HL-60 (cell line): ENCODE measurements at regions not wholly inside any gene's neighbourhood (a gene's known extent, or its start where the extent isn't known, plus 50 kb on each side); places are given as distances from the start of the nearest gene placed in this dataset.
"Not testable (repeated sequence)": the region's sequence is repeated elsewhere in the genome, so short reads cannot be mapped to it uniquely, and the experiment has no call there.

Source experiments
- POLR2AphosphoS5 ChIP-seq: IDR thresholded peaks from 2 replicates; pipeline ENCODE4 v1.6.1; 2012; ENCODE audit warnings: low read depth
- TF ChIP-seq, protein P1 (sequence below): IDR thresholded peaks from one replicate; pipeline ENCODE4 v1.5.1; 2011; ENCODE audit warnings: low read length, control low read depth, inconsistent platforms; ENCODE audit not compliant: insufficient read depth

DNA sequence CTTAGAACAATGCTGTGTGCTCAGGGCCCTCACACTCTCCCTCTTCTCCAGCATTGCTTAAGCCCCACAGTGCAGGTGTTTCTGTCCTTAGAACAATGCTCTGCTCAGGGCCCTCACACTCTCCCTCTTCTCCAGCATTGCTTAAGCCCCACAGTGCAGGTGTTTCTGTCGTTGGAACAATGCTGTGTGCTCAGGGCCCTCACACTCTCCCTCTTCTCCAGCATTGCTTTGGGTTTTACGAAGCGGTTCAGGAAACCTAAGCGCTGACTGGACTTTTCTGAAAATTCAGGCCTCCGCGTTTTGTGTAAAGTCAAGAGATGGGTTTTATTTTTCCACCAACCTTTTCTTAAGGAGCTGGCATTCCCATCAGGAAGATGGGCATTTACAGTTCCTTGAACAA lies 838.0 kb downstream of the TRIML1 start:
- TF ChIP-seq, protein P1, sequence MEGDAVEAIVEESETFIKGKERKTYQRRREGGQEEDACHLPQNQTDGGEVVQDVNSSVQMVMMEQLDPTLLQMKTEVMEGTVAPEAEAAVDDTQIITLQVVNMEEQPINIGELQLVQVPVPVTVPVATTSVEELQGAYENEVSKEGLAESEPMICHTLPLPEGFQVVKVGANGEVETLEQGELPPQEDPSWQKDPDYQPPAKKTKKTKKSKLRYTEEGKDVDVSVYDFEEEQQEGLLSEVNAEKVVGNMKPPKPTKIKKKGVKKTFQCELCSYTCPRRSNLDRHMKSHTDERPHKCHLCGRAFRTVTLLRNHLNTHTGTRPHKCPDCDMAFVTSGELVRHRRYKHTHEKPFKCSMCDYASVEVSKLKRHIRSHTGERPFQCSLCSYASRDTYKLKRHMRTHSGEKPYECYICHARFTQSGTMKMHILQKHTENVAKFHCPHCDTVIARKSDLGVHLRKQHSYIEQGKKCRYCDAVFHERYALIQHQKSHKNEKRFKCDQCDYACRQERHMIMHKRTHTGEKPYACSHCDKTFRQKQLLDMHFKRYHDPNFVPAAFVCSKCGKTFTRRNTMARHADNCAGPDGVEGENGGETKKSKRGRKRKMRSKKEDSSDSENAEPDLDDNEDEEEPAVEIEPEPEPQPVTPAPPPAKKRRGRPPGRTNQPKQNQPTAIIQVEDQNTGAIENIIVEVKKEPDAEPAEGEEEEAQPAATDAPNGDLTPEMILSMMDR, result not testable (repeated sequence)
- not testable (repeated sequence) for TF ChIP-seq POLR2AphosphoS5
